Ishikawa (cell line): ENCODE measurements at regions not wholly inside any gene's neighbourhood (a gene's known extent, or its start where the extent isn't known, plus 50 kb on each side); places are given as distances from the start of the nearest gene placed in this dataset.
A peak's percentile ranks its signal among the peaks of the same experiment; 100 is the strongest.

Experiments used
- CEBPB ChIP-seq: IDR thresholded peaks from 2 replicates; pipeline ENCODE4 v1.6.1; 2012
- CREB1 ChIP-seq: IDR thresholded peaks from 2 replicates; pipeline ENCODE4 v1.6.1; 2012; ENCODE audit warnings: low read depth
- EGR1 ChIP-seq: IDR thresholded peaks from 2 replicates; pipeline ENCODE4 v1.6.1; 2012
- EP300 ChIP-seq: IDR thresholded peaks from 2 replicates; pipeline ENCODE4 v1.6.1; 2012; ENCODE audit warnings: borderline replicate concordance
- FOXM1 ChIP-seq: IDR thresholded peaks from 2 replicates; pipeline ENCODE4 v1.6.1; 2012; ENCODE audit warnings: low read depth, borderline replicate concordance
- MAX ChIP-seq: IDR thresholded peaks from 2 replicates; pipeline ENCODE4 v1.6.1; 2012
- NFIC ChIP-seq: IDR thresholded peaks from 2 replicates; pipeline ENCODE4 v1.6.1; 2012
- RAD21 ChIP-seq: IDR thresholded peaks from 2 replicates; pipeline ENCODE4 v1.6.1; 2012; ENCODE audit warnings: low read depth
- REST ChIP-seq: IDR thresholded peaks from 2 replicates; pipeline ENCODE4 v1.6.1; 2012; ENCODE audit warnings: low read depth, mild to moderate bottlenecking
- TAF1 ChIP-seq: IDR thresholded peaks from 2 replicates; pipeline ENCODE4 v1.6.1; 2012; ENCODE audit warnings: low read depth, mild to moderate bottlenecking
- TCF12 ChIP-seq: IDR thresholded peaks from 2 replicates; pipeline ENCODE4 v1.6.1; 2012; ENCODE audit warnings: low read depth
- TEAD4 ChIP-seq: IDR thresholded peaks from 2 replicates; pipeline ENCODE4 v1.6.1; 2012
- USF1 ChIP-seq: IDR thresholded peaks from 2 replicates; pipeline ENCODE4 v1.6.1; 2012
- YY1 ChIP-seq: IDR thresholded peaks from 2 replicates; pipeline ENCODE4 v1.6.1; 2012; ENCODE audit warnings: low read depth
- ZBTB7A ChIP-seq: IDR thresholded peaks from 2 replicates; pipeline ENCODE4 v1.6.1; 2012; ENCODE audit warnings: low read depth

GRCh38 chr10:125482637-125483036 lies 200.3 kb downstream of the TEX36 start:
- TF ChIP-seq REST (no peak), FOXM1 (no peak)

- no peak for TF ChIP-seq EP300
- TF ChIP-seq TEAD4 = no peak
- no peak for TF ChIP-seq RAD21
- no peak for TF ChIP-seq FOXM1
- TF ChIP-seq YY1 = no peak
- no peak for TF ChIP-seq CEBPB
- no peak for TF ChIP-seq CREB1
Measured at GRCh38 chr10:125482108-125482507, 200.9 kb downstream of the TEX36 start.

- TF ChIP-seq CREB1 = no peak
- TF ChIP-seq NFIC = no peak
- no peak for TF ChIP-seq TEAD4
- no peak for TF ChIP-seq MAX
- TF ChIP-seq USF1 = no peak
- TF ChIP-seq EGR1 = no peak
- no peak for TF ChIP-seq RAD21
- no peak for TF ChIP-seq CEBPB
- TF ChIP-seq YY1 = no peak
- no peak; the same call in 1 of the 2 replicates for TF ChIP-seq TAF1
- no peak for TF ChIP-seq EP300
- no peak for TF ChIP-seq TCF12
- no peak for TF ChIP-seq FOXM1
- TF ChIP-seq REST = no peak
- no peak for TF ChIP-seq ZBTB7A
Measured at GRCh38 chr10:125479059-125479458, 203.9 kb downstream of the TEX36 start.

- TF ChIP-seq EGR1 (no peak), NFIC (no peak), CEBPB (no peak), RAD21 (no peak), REST (no peak), FOXM1 (no peak)
Measured at GRCh38 chr10:125475815-125476214, 207.1 kb downstream of the TEX36 start.

GRCh38 chr10:125473143-125473793 lies 209.7 kb downstream of the TEX36 start:
- TF ChIP-seq TAF1 = no peak
- no peak for TF ChIP-seq EGR1
- TF ChIP-seq TEAD4 = no peak
- TF ChIP-seq CEBPB = no peak

- no peak for TF ChIP-seq RAD21
- TF ChIP-seq EP300 = no peak
- TF ChIP-seq TCF12 = no peak
- TF ChIP-seq EGR1 = no peak
- TF ChIP-seq CEBPB = 0 out of 2 replicates have a peak, but pooled peaks have one; percentile 25
Measured at GRCh38 chr10:125472010-125472607, 210.9 kb downstream of the TEX36 start.
